Smooth muscle cell (in vitro differentiated cells): ENCODE measurements at regions not wholly inside any gene's neighbourhood (a gene's known extent, or its start where the extent isn't known, plus 50 kb on each side); places are given as distances from the start of the nearest gene placed in this dataset.

Experiments
- DNase-seq: peaks from one replicate; lab custom pipeline; 2025; ENCODE audit not compliant: unreplicated experiment; lab: John Stamatoyannopoulos, UW
- H2AFZ ChIP-seq: fragments of 200-600 bp; sonication (generic); 2 replicates; pipeline ENCODE4 v1.6.0; 2016; ENCODE audit warnings: antibody characterized with exemption, low read depth, mild to moderate bottlenecking
- H3F3A ChIP-seq: fragments of 200-600 bp; sonication (generic); 2 replicates; pipeline ENCODE4 v1.6.0; 2017; ENCODE audit warnings: antibody characterized with exemption, low read depth
- H3K27ac ChIP-seq: fragments of 200-600 bp; sonication (generic); 2 replicates; pipeline ENCODE4 v1.5.1; 2016; ENCODE audit warnings: low read depth, mild to moderate bottlenecking
- H3K27me3 ChIP-seq: fragments of 200-600 bp; sonication (generic); 2 replicates; pipeline ENCODE4 v1.6.1; 2016; ENCODE audit warnings: low read depth, mild to moderate bottlenecking
- H3K36me3 ChIP-seq: fragments of 200-600 bp; sonication (generic); 2 replicates; pipeline ENCODE4 v1.5.1; 2016; ENCODE audit warnings: low read depth
- H3K4me1 ChIP-seq: fragments of 200-600 bp; sonication (generic); 2 replicates; pipeline ENCODE4 v1.5.1; 2016; ENCODE audit warnings: low read depth
- H3K4me2 ChIP-seq: fragments of 200-600 bp; sonication (generic); 2 replicates; pipeline ENCODE4 v1.6.0; 2016; ENCODE audit warnings: mild to moderate bottlenecking
- H3K4me3 ChIP-seq: fragments of 200-600 bp; sonication (generic); 2 replicates; pipeline ENCODE4 v1.5.1; 2016; ENCODE audit warnings: mild to moderate bottlenecking
- H3K79me2 ChIP-seq: fragments of 200-600 bp; sonication (generic); 2 replicates; pipeline ENCODE4 v1.6.0; 2016; ENCODE audit warnings: low read depth, mild to moderate bottlenecking
- H3K9ac ChIP-seq: fragments of 200-600 bp; sonication (generic); 2 replicates; pipeline ENCODE4 v1.6.0; 2016; ENCODE audit warnings: low read depth
- H3K9me3 ChIP-seq: fragments of 200-600 bp; sonication (generic); replicated peaks from 2 replicates; pipeline ENCODE4 v1.5.1; 2016; ENCODE audit warnings: low read depth
- H4K20me1 ChIP-seq: fragments of 200-600 bp; sonication (generic); 2 replicates; pipeline ENCODE4 v1.6.0; 2016; ENCODE audit warnings: low read depth
- CTCF ChIP-seq: fragments of 200-600 bp; sonication (generic); IDR thresholded peaks from 2 replicates; pipeline ENCODE4 v1.5.1; 2017; ENCODE audit warnings: borderline replicate concordance, mild to moderate bottlenecking, antibody characterized with exemption; ENCODE audit not compliant: insufficient read depth, poor library complexity, severe bottlenecking
- WGBS: methylation state at CpG from one replicate; pipeline ENCODE4 v1.1.7; 2016; ENCODE audit warnings: low lambda C conversion rate; 5-methylcytosine and 5-hydroxymethylcytosine counted together

- Histone ChIP-seq H3K9ac (no peak overlapping the region), H4K20me1 (no peaks in the 10 kb centered on the region), H3K4me1 (peaks cover 14% of the 10 kb centered on the region), H3K4me3 (no peak overlapping the region), H3K27me3 (no peaks in the 10 kb centered on the region), H3K36me3 (no peaks in the 10 kb centered on the region), H3K9me3 (no peaks in the 10 kb centered on the region), H2AFZ (no peak overlapping the region), H3K79me2 (no peaks in the 10 kb centered on the region), H3K27ac (no peak overlapping the region), H3K4me2 (no peak overlapping the region), H3F3A (no peaks in the 10 kb centered on the region)
- no peak for TF ChIP-seq CTCF
- 93% methylated on average over 4 of the region's 4 CpGs for WGBS
- no peak for DNase-seq
Observed at GRCh38 chr4:11038926-11039325, 354.4 kb upstream of the CLNK start.

GRCh38 chr4:11037637-11038036 is 353.1 kb upstream of the CLNK start:
- no peaks in the 10 kb centered on the region for H4K20me1 ChIP-seq
- no peak overlapping the region for H3K9ac ChIP-seq
- no peak for TF ChIP-seq CTCF
- no peak for DNase-seq
- no peaks in the 10 kb centered on the region for H3K27me3 ChIP-seq
- H3K27ac ChIP-seq = no peak overlapping the region
- no peaks in the 10 kb centered on the region for H3K36me3 ChIP-seq
- no peaks in the 10 kb centered on the region for H3F3A ChIP-seq
- H3K4me3 ChIP-seq = no peak overlapping the region
- H3K4me2 ChIP-seq = peak overlapping the region; percentile 4
- no peaks in the 10 kb centered on the region for H3K9me3 ChIP-seq
- H3K79me2 ChIP-seq = no peaks in the 10 kb centered on the region
- peaks cover 14% of the 10 kb centered on the region for H3K4me1 ChIP-seq
- WGBS = 21% methylated on average over 1 of the region's 1 CpG
- no peak overlapping the region for H2AFZ ChIP-seq

GRCh38 chr4:11028334-11028733 is 343.8 kb upstream of the CLNK start:
- no peaks in the 10 kb centered on the region for H4K20me1 ChIP-seq
- TF ChIP-seq CTCF = no peak
- DNase-seq = no peak

GRCh38 chr4:11021333-11021732 is 336.8 kb upstream of the CLNK start:
- H2AFZ ChIP-seq = peak overlapping the region; percentile 81
- 47% methylated on average over 3 of the region's 3 CpGs for WGBS
- TF ChIP-seq CTCF = no peak
- H3K9ac ChIP-seq = no peak overlapping the region
- no peak overlapping the region for H3K4me3 ChIP-seq
- no peaks in the 10 kb centered on the region for H4K20me1 ChIP-seq
- no peaks in the 10 kb centered on the region for H3K79me2 ChIP-seq
- H3K9me3 ChIP-seq = no peaks in the 10 kb centered on the region
- H3K27me3 ChIP-seq = no peaks in the 10 kb centered on the region
- H3K4me2 ChIP-seq = no peak overlapping the region
- DNase-seq = no peak
- H3K27ac ChIP-seq = no peak overlapping the region
- H3K36me3 ChIP-seq = no peaks in the 10 kb centered on the region
- H3K4me1 ChIP-seq = no peaks in the 10 kb centered on the region
- H3F3A ChIP-seq = no peaks in the 10 kb centered on the region

More at GRCh38 chr4:11028334-11028733, 343.8 kb upstream of the CLNK start:
- Histone ChIP-seq H3K36me3 (no peaks in the 10 kb centered on the region), H3K4me1 (no peaks in the 10 kb centered on the region), H2AFZ (no peak overlapping the region), H3F3A (no peaks in the 10 kb centered on the region), H3K9ac (no peak overlapping the region), H3K27me3 (no peaks in the 10 kb centered on the region), H3K9me3 (no peaks in the 10 kb centered on the region), H3K4me3 (no peak overlapping the region), H3K79me2 (no peaks in the 10 kb centered on the region), H3K27ac (no peak overlapping the region), H3K4me2 (no peak overlapping the region)
- 53% methylated on average over 3 of the region's 3 CpGs for WGBS
